AG10803 (cell line): ENCODE measurements at regions not wholly inside any gene's neighbourhood (a gene's known extent, or its start where the extent isn't known, plus 50 kb on each side); places are given as distances from the start of the nearest gene placed in this dataset.

ENCODE experiments used
- DNase-seq: peaks from one replicate; pipeline ENCODE4 v3.0.0; 2010; ENCODE audit warnings: low read depth
- H3K4me3 ChIP-seq: 2 replicates; pipeline ENCODE4 v1.5.1; 2011; ENCODE audit warnings: mild to moderate bottlenecking, low read length, control low read depth
- TF ChIP-seq, protein P1 (sequence below): conservative IDR thresholded peaks from 2 replicates; pipeline ENCODE4 v1.5.1; 2011; ENCODE audit warnings: mild to moderate bottlenecking, low read length, control low read depth, inconsistent platforms

DNA sequence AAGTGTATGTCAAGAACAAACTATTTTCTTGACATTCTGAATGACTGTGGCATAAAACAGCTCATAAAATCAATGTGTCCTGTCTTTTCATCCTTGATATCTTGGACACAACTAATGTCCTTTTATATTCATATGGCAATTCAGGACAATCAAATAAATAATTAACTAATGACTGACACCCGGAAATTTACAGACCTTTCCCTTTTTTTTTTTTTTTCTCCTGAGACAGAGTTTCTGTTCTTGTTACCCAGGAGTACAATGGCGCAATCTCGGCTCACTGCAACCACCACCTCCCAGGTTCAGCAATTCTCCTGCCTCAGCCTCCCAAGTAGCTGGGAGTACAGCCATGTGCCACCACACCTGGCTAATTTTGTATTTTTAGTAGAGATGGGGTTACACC, 107.1 kb upstream of the LGSN start:
- DNase-seq: no peak
- TF ChIP-seq, protein P1, sequence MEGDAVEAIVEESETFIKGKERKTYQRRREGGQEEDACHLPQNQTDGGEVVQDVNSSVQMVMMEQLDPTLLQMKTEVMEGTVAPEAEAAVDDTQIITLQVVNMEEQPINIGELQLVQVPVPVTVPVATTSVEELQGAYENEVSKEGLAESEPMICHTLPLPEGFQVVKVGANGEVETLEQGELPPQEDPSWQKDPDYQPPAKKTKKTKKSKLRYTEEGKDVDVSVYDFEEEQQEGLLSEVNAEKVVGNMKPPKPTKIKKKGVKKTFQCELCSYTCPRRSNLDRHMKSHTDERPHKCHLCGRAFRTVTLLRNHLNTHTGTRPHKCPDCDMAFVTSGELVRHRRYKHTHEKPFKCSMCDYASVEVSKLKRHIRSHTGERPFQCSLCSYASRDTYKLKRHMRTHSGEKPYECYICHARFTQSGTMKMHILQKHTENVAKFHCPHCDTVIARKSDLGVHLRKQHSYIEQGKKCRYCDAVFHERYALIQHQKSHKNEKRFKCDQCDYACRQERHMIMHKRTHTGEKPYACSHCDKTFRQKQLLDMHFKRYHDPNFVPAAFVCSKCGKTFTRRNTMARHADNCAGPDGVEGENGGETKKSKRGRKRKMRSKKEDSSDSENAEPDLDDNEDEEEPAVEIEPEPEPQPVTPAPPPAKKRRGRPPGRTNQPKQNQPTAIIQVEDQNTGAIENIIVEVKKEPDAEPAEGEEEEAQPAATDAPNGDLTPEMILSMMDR: no peak
- no peak overlapping the region for H3K4me3 ChIP-seq

DNA sequence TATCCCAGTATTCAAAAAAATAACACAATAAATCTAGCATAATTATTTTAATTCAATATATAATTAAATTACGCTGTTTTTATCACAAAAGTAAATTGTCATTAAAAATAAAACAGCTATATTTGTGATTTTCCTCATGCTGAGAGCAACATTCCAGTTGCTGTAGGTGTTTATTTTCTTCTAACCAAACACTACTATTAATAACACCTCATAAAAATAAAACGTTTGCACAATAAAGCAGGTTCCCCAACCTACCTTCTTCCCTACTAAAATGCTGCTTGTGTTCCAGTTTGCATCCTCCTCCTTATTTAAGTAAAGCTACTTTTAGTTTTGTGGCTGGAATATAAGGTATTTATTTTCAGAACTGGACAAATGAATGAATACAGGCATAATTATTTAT, 108.2 kb upstream of the LGSN start:
- DNase-seq: no peak
- TF ChIP-seq, protein P1: no peak
- H3K4me3 ChIP-seq: no peak overlapping the region

DNA sequence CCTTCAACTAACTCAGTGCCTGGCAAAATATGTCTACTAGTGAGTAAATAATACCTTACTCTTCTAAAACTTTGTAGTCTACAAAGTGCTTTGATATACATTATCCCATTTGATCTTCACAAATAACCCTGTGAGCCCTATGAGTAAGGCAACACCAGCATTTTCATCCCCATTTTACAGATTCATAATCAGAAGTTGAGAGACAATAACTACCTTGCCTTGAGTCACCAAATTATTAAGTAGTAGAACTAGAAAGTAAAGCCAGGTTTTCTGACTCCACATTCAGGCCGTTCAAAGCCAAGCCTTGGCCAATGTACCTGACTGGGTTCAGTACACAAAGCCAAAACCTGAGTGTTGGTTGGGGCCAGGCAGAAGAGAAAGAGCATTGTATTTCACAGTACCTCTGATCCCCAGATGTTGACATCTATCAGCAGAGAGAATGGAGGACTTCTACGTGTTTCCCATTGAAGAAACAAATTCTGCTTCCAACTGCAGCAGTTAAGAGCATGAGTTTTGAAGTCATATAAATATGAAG, 111.3 kb upstream of the LGSN start:
- H3K4me3 ChIP-seq: no peak overlapping the region
- DNase-seq: no peak
- TF ChIP-seq, protein P1: no peak

DNA sequence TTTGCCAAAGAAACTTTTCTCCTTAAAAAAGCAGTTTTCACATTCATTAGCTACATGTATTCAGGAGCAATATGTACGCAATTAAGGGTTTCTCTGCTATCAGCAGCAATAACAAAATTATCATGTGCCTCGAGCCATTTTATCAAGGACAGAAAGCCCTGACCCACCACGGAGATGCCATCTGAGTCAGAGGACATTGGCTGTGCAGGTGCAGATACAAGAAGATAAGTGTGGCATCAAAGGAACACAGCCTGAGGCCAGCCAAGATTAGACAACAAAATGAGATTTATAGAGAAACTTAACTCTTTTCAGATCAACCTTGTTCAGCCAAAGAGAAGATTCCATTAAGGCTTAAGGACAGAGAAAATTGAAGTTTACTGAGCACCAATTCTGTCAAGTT, 115.2 kb upstream of the LGSN start:
- TF ChIP-seq, protein P1: no peak
- no peak for DNase-seq
- no peak overlapping the region for H3K4me3 ChIP-seq

DNA sequence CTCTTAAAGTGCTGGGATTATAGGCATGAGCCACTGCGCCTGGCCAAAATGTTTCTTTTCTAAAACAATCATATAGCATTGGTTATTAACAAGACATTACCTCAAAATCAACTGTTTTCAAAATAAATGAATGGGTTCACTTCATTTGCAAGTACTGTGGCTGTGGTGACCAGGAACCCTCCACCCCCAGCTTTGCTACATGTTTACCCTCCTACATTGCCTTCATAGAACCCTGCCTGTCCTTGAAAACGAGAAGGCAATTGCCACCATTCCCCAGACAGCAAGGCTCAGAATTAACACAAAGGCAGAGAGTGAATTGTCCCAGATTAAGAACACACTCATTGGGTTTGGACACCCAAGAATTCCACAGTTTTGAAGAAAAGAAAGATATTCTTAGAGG, 116.6 kb upstream of the LGSN start:
- TF ChIP-seq, protein P1: no peak
- H3K4me3 ChIP-seq: no peak overlapping the region
- DNase-seq: no peak

DNA sequence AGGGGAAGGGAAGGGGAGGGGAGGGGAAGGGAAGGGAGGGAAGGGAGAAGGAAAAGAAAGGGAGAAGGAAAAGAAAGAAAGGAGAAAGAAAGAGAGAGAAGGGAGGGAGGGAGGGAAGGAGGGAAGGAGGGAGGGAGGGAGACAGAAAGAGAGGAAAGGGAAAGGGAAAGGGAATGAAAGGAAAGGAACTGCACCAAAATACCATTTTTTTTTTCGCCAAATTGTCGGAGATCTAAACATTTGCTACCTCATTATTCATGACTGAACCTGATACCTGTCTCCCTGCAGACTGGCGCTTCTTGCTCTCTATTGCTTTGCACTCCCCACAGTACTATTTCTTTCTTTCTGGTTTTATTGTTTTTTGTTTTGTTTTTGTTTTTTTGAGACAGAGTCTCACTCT, 117.3 kb upstream of the LGSN start:
- no peak overlapping the region for H3K4me3 ChIP-seq
- DNase-seq: no peak
- TF ChIP-seq, protein P1: no peak

DNA sequence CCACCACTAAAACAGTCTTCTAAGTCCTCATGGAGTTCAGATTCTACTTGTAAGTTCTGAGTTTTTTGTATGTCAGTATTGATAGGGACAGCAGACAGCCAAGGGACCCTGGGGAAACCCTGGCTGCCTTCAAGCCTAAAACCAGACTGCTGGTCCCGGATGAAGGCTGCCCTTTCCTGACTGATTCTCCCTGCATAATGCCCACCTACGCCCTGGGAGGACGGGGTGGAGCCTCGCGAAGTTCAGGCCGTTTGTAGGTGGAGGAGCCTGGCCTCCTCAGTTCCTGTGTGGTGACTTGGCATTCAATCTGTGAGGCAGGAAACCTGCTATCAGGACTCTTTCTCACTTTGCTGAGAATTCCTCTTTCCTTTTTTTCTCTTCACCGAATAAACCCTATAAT, 120.3 kb upstream of the LGSN start:
- no peak overlapping the region for H3K4me3 ChIP-seq

More for the DNA sequence above, 120.3 kb upstream of the LGSN start:
- TF ChIP-seq, protein P1: no peak
- DNase-seq: no peak
